ENCODE measurements at regions not wholly inside any gene's neighbourhood (a gene's known extent, or its start where the extent isn't known, plus 50 kb on each side); places are given as distances from the start of the nearest gene placed in this dataset.

DNA sequence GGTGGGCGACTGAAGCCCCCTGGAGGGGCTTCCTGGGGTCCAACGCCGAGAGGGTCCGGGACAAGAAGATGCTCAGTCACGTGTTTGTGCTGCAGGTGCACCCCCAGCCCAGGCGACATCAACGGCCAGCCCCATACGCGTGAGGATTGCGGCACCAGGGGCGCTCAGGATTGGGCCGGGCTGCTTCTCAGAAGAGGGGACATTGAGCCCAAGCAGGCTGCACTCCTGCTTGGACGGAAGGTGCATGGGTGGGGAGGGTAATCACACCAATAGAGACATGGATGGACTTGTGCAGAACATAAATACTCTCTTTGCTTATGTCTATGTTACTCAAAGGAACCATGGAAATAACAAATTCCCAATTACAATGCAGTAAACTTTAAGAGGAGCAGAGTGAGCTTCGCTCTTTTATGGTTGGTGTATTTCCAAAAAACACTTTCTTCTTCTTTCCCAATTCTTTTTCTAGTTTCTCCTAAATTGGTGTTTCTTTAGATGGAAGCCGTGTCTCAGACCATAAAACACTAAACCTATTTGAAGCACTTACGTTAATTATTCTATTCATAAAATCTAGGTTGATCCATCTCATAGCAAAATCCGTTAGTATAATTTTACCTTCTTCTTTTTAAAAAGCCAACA lies 182.7 kb downstream of the GOLGA6L6 start:
- Histone ChIP-seq H3K36me3 (no peaks in the 10 kb centered on the region), H3K4me1 (no peaks in the 10 kb centered on the region), H3K4me3 (no peak overlapping the region), H3K9me3 (no peaks in the 10 kb centered on the region), H3K27ac (no peak overlapping the region), H3K27me3 (no peaks in the 10 kb centered on the region)
- DNase-seq (ENCODE audit: low spot score) = no peak
- TF ChIP-seq, protein P1, sequence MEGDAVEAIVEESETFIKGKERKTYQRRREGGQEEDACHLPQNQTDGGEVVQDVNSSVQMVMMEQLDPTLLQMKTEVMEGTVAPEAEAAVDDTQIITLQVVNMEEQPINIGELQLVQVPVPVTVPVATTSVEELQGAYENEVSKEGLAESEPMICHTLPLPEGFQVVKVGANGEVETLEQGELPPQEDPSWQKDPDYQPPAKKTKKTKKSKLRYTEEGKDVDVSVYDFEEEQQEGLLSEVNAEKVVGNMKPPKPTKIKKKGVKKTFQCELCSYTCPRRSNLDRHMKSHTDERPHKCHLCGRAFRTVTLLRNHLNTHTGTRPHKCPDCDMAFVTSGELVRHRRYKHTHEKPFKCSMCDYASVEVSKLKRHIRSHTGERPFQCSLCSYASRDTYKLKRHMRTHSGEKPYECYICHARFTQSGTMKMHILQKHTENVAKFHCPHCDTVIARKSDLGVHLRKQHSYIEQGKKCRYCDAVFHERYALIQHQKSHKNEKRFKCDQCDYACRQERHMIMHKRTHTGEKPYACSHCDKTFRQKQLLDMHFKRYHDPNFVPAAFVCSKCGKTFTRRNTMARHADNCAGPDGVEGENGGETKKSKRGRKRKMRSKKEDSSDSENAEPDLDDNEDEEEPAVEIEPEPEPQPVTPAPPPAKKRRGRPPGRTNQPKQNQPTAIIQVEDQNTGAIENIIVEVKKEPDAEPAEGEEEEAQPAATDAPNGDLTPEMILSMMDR (IDR thresholded peaks at IDR 0.05) = no peak

DNA sequence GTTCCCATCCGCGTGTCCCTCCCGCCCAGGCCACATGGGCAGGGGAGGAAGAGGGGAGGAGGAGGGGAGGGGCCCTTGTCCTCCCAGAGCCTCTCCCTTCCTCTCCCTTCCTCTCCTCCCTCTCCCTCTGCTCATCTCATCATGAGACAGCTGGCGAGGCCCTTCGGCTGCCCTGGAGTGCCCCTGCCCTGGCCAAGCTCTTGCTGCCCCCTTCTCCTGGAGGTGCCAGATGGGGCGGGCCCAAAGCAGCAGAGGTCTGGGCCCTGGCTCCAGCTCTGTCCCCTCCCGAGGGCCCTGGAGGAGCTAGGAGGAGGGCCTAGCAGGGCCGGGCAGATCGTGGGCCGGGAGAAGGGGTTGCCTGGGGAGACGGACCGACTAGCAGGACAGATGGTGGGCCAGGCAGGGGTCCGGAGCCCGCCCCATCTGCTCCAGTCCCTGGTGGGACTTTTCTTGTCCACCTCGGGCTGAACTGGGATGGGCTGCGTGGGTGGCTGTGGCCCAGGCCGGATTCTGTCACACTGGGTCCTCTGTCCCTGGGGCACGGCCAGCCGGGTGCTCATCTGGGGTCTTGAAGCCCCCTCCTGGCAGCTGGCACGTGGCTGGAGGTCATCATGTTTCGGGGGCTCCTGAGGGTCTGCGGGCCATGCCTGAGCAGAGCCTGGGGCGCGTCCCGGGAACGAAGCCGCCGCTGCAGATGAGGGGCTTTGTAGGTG lies 183.4 kb downstream of the GOLGA6L6 start:
- no peaks in the 10 kb centered on the region for H3K4me1 ChIP-seq
- no peaks in the 10 kb centered on the region for H3K36me3 ChIP-seq
- no peaks in the 10 kb centered on the region for H3K27me3 ChIP-seq
- no peak overlapping the region for H3K27ac ChIP-seq
- H3K4me3 ChIP-seq = no peak overlapping the region
- no peak for DNase-seq (ENCODE audit: low spot score)
- H3K9me3 ChIP-seq = no peaks in the 10 kb centered on the region
- TF ChIP-seq, protein P1 (IDR thresholded peaks at IDR 0.05) = no peak

DNA sequence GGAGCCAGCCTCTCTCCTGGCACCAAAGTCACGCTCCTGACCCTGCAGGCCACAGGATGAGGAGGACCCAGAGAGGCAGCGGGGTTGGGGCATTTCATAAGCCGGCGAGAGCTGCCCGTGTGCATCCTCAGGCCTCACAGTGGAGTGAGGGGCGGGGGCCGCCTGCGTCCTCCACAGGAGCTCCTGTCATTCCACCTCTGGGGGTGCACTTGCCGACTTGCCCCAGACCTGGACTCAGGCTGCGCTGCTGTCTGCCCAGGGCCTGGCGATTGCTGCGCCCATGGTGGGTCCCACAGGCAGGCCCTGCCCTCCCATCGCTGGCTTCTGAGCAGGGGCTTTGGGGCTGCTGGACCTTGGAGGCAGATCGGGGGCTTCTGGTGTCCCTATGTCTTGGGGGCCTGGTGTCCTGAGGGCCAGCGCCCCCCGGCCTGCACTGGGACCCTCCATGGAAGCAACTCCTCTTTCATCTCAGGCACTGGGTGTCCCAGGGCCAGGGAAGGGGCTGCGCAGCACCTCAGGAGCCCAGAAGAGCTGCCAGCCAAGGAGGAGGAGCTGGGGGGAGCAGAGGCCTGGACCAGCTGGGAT lies 184.0 kb downstream of the GOLGA6L6 start:
- no peak for DNase-seq (ENCODE audit: low spot score)
- Histone ChIP-seq H3K36me3 (no peaks in the 10 kb centered on the region), H3K4me3 (no peak overlapping the region), H3K27me3 (no peaks in the 10 kb centered on the region), H3K4me1 (no peaks in the 10 kb centered on the region), H3K27ac (no peak overlapping the region), H3K9me3 (no peaks in the 10 kb centered on the region)
- TF ChIP-seq, protein P1 (IDR thresholded peaks at IDR 0.05) = no peak

DNA sequence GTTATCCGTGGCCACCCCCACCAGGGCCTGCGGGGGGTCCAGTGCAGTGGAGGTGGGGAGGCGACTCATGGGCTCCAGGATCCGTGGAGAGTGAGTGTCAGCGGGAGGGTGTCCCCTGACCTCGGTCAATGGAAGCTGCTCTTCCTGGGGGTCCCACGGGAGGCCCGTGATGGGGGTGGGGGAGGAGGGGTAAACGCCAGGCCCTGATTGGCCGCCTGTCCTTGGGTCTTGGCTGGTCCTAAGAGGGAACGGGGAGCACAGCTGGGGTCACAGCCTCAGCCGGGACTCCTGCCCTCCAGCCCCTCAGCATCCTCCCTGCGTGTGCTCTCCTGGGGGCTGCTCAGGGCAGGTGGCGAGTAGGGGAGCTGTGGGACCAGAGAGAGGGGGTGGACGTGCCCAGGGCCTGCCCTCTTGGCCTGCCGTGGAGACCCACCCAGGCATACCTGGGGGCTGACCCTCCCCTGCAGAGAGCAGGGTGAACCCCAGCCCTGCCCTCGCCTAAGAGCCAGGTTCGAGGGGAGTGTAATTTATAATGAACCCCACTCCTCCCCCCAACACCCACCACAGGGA lies 184.6 kb downstream of the GOLGA6L6 start:
- TF ChIP-seq, protein P1 (IDR thresholded peaks at IDR 0.05) = no peak
- Histone ChIP-seq H3K9me3 (no peaks in the 10 kb centered on the region), H3K27ac (no peak overlapping the region), H3K4me3 (no peak overlapping the region), H3K27me3 (no peaks in the 10 kb centered on the region), H3K4me1 (no peaks in the 10 kb centered on the region), H3K36me3 (no peaks in the 10 kb centered on the region)
- no peak for DNase-seq (ENCODE audit: low spot score)

DNA sequence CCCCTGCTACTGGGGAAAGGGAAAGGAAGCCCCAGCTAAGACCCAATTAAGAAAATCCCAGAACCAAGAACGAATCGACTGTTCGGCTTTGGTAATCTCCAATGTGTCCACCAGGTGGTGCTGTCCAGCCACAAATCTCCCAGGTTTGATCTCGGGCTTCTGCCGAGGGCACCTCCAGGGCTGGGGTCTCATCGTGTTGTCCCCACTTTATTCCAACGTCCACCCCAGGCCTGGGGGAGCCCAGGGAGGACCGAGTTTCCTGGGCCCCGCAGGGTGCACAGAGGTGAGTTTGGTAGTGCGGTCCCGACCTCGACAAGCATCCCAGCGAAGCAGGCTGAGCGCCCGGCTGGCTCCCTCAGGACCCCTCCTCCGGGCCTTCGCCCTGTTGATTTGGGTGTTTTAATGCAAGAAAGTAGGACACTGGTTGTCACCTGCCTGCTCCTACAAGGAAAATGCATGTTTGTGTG lies 185.1 kb downstream of the GOLGA6L6 start:
- DNase-seq (ENCODE audit: low spot score) = peak; percentile 66
- no peak overlapping the region for H3K4me3 ChIP-seq
- no peaks in the 10 kb centered on the region for H3K9me3 ChIP-seq
- H3K36me3 ChIP-seq = no peaks in the 10 kb centered on the region
- no peaks in the 10 kb centered on the region for H3K4me1 ChIP-seq
- TF ChIP-seq, protein P1 (IDR thresholded peaks at IDR 0.05) = peak; percentile 76 to 96
- H3K27me3 ChIP-seq = no peaks in the 10 kb centered on the region
- H3K27ac ChIP-seq = no peak overlapping the region
